Loucy (cell line): ENCODE measurements at regions not wholly inside any gene's neighbourhood (a gene's known extent, or its start where the extent isn't known, plus 50 kb on each side); places are given as distances from the start of the nearest gene placed in this dataset.

Source experiments
- H2AFZ ChIP-seq: fragments of 200-600 bp; sonication (generic); 2 replicates; pipeline ENCODE4 v1.6.0; 2016; ENCODE audit warnings: antibody characterized with exemption, mild to moderate bottlenecking, low read length, moderate library complexity
- H3F3A ChIP-seq: fragments of 200-600 bp; 2 replicates; pipeline ENCODE4 v1.6.0; 2016; ENCODE audit warnings: antibody characterized with exemption, low read depth, mild to moderate bottlenecking
- H3K27me3 ChIP-seq: fragments of 200-600 bp; sonication (generic); 2 replicates; pipeline ENCODE4 v1.6.1; 2014; ENCODE audit warnings: low read length, mild to moderate bottlenecking; ENCODE audit not compliant: insufficient read depth, poor library complexity, severe bottlenecking
- H3K36me3 ChIP-seq: fragments of 200-600 bp; sonication (generic); 2 replicates; pipeline ENCODE4 v1.6.1; 2016; ENCODE audit warnings: low read length; ENCODE audit not compliant: insufficient read depth
- H3K4me1 ChIP-seq: fragments of 200-600 bp; sonication (generic); 2 replicates; pipeline ENCODE4 v1.5.1; 2014; ENCODE audit warnings: low read length, mild to moderate bottlenecking; ENCODE audit not compliant: insufficient read depth, poor library complexity, severe bottlenecking
- H3K4me2 ChIP-seq: fragments of 200-600 bp; sonication (generic); 2 replicates; pipeline ENCODE4 v1.6.0; 2014; ENCODE audit warnings: antibody characterized with exemption, low read length, low read depth, mild to moderate bottlenecking; ENCODE audit not compliant: poor library complexity, severe bottlenecking
- H3K4me3 ChIP-seq: fragments of 200-600 bp; sonication (generic); 2 replicates; pipeline ENCODE4 v1.5.1; 2014; ENCODE audit warnings: low read length, mild to moderate bottlenecking, mixed read lengths; ENCODE audit not compliant: poor library complexity, severe bottlenecking
- H3K79me2 ChIP-seq: fragments of 200-600 bp; sonication (generic); 2 replicates; pipeline ENCODE4 v1.6.1; 2014; ENCODE audit warnings: low read length; ENCODE audit not compliant: insufficient read depth
- H3K9ac ChIP-seq: fragments of 200-600 bp; sonication (generic); 2 replicates; pipeline ENCODE4 v1.6.0; 2014; ENCODE audit warnings: mild to moderate bottlenecking, low read depth, low read length, moderate library complexity; ENCODE audit not compliant: poor library complexity, severe bottlenecking
- H3K9me2 ChIP-seq: fragments of 200-600 bp; sonication (generic); replicated peaks from 2 replicates; pipeline ENCODE4 v1.6.1; 2016; ENCODE audit warnings: low read depth, low read length, mixed read lengths
- H3K9me3 ChIP-seq: fragments of 200-600 bp; sonication (generic); 2 replicates; pipeline ENCODE4 v1.6.1; 2014; ENCODE audit warnings: mild to moderate bottlenecking, antibody characterized with exemption, low read length, low read depth; ENCODE audit not compliant: insufficient read depth
- H4K20me1 ChIP-seq: fragments of 200-600 bp; sonication (generic); 2 replicates; pipeline ENCODE4 v1.6.0; 2014; ENCODE audit warnings: antibody characterized with exemption, low read length, mild to moderate bottlenecking; ENCODE audit not compliant: insufficient read depth, poor library complexity, severe bottlenecking
- EZH2phosphoT487 ChIP-seq: fragments of 200-600 bp; IDR thresholded peaks from 2 replicates; pipeline ENCODE4 v1.6.1; 2018; ENCODE audit warnings: antibody characterized with exemption, mild to moderate bottlenecking, moderate library complexity, borderline replicate concordance
- TF ChIP-seq, protein P1 (sequence below): fragments of 200-600 bp; sonication (generic); conservative IDR thresholded peaks from 2 replicates; pipeline ENCODE4 v1.5.1; 2014; ENCODE audit warnings: mild to moderate bottlenecking, antibody characterized with exemption, low read length

DNA sequence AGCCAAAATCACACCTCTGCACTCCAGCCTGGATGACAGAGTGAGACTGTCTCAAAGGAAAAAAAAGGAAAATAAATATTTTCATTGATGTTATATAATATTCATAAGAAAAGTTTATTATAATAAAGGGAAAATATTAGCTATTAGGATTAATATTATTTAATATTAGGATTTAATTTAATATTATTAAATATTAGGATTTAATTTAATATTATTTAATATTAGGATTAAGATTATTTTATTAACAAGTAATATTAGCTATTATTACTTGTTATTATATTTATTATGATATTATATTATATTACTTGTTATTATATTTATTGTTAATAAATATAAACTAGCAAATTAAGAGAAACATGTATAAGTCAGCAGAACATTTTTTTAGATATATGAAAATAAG is 518.1 kb downstream of the FSCB start:
- Histone ChIP-seq H3F3A (no peaks in the 10 kb centered on the region), H3K9ac (no peak overlapping the region), H3K36me3 (no peaks in the 10 kb centered on the region), H3K4me2 (no peak overlapping the region), H3K9me3 (no peaks in the 10 kb centered on the region), H3K79me2 (no peaks in the 10 kb centered on the region), H3K4me1 (no peaks in the 10 kb centered on the region), H3K9me2 (no peaks in the 10 kb centered on the region), H4K20me1 (no peaks in the 10 kb centered on the region), H3K27me3 (no peaks in the 10 kb centered on the region), H2AFZ (no peak overlapping the region), H3K4me3 (no peak overlapping the region)
- TF ChIP-seq, protein P1, sequence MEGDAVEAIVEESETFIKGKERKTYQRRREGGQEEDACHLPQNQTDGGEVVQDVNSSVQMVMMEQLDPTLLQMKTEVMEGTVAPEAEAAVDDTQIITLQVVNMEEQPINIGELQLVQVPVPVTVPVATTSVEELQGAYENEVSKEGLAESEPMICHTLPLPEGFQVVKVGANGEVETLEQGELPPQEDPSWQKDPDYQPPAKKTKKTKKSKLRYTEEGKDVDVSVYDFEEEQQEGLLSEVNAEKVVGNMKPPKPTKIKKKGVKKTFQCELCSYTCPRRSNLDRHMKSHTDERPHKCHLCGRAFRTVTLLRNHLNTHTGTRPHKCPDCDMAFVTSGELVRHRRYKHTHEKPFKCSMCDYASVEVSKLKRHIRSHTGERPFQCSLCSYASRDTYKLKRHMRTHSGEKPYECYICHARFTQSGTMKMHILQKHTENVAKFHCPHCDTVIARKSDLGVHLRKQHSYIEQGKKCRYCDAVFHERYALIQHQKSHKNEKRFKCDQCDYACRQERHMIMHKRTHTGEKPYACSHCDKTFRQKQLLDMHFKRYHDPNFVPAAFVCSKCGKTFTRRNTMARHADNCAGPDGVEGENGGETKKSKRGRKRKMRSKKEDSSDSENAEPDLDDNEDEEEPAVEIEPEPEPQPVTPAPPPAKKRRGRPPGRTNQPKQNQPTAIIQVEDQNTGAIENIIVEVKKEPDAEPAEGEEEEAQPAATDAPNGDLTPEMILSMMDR = no peak
- no peak for TF ChIP-seq EZH2phosphoT487

DNA sequence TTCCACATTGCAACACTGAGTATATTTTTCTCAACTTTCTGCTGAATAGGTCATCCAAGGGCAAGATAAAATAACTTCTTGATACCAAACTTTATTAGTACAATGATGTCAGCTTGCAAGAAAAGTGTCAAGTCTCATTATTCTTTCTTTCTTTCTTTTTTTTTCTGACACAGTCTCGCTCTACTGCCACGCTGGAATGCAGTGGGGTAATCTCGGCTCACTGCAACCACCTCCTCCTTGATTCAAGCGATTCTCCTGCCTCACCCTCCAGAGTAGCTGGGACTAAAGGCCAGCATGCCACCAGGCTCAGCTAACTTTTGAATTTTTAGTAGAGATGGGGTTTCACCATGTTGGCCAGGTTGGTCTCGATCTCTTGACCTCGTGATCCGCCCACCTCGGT is 523.4 kb downstream of the FSCB start:
- H3K9me2 ChIP-seq = no peaks in the 10 kb centered on the region
- H3K27me3 ChIP-seq = no peaks in the 10 kb centered on the region
- no peak overlapping the region for H3K4me2 ChIP-seq
- H4K20me1 ChIP-seq = no peaks in the 10 kb centered on the region
- H3F3A ChIP-seq = no peaks in the 10 kb centered on the region
- no peak overlapping the region for H2AFZ ChIP-seq
- TF ChIP-seq EZH2phosphoT487 = no peak
- TF ChIP-seq, protein P1 = no peak
- H3K79me2 ChIP-seq = no peaks in the 10 kb centered on the region
- H3K4me1 ChIP-seq = no peaks in the 10 kb centered on the region
- H3K9me3 ChIP-seq = 0 out of 2 replicates have a peak, but pooled peaks cover 3% of the 10 kb centered on the region
- H3K9ac ChIP-seq = no peak overlapping the region
- H3K36me3 ChIP-seq = no peaks in the 10 kb centered on the region
- no peak overlapping the region for H3K4me3 ChIP-seq

DNA sequence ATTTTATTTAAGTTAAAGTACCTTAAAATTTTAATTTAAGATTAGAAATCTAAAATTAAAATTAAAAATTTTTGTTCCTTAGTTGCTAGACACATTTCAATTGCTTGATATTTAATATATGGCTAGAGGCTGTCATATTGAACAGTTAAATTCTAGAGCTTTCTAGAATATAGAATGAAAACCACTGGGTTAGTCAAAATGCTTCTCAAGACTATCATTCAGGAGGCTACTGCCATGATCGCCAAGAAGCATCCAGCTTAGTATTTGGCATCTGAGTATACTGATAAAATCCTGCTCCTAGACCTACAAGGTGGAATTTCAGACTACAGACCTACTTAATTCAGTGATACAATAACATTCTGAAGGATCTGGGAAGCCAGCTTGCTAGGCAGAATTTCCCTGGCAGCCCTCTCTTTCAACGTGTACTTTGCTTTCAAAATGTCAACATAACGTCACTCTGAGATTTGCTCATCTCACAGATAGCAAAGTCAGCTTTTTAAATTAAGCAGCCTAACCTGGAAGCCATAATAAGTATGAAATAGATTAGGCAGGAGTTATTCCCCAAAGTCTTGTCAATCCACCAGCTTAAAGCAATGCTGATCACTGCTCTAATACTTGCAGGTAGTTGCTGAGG is 525.8 kb downstream of the FSCB start:
- Histone ChIP-seq H3K4me3 (no peak overlapping the region), H4K20me1 (no peaks in the 10 kb centered on the region), H3K79me2 (no peaks in the 10 kb centered on the region), H3F3A (no peaks in the 10 kb centered on the region), H3K36me3 (no peaks in the 10 kb centered on the region), H3K27me3 (no peaks in the 10 kb centered on the region), H3K4me2 (no peak overlapping the region), H3K9me3 (0 out of 2 replicates have a peak, but pooled peaks cover 3% of the 10 kb centered on the region), H3K4me1 (no peaks in the 10 kb centered on the region), H3K9me2 (no peaks in the 10 kb centered on the region), H2AFZ (no peak overlapping the region), H3K9ac (no peak overlapping the region)
- TF ChIP-seq EZH2phosphoT487 = no peak
- TF ChIP-seq, protein P1 = no peak
